CD4-positive, alpha-beta T cell treated with Interferon gamma for 1 hour (primary cell): ENCODE measurements at regions not wholly inside any gene's neighbourhood (a gene's known extent, or its start where the extent isn't known, plus 50 kb on each side); places are given as distances from the start of the nearest gene placed in this dataset.
"Not testable (repeated sequence)": the region's sequence is repeated elsewhere in the genome, so short reads cannot be mapped to it uniquely, and the experiment has no call there.

Experiments
- DNase-seq: peaks from one replicate; pipeline ENCODE4 v3.0.0-alpha.2; 2020

DNA sequence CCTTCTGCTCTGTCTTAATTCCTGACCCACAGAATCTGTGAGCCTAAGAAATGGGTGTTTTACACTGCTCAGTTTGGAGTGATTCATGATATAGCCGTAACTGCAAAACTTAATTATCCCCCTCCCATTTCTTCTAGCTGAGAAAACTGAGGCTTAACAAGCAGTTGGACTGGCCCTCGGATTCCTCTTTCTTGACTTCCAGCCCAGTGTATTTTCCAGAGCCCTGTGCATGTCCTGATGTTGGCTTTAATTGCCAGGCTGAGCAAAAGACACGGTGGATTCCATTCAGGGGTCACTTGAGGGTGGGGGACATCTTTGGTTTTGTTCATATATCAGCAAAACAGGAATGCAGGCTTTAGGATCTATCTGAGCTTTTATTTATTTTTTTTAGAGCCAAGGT is 489.8 kb downstream of the TYW1 start:
- DNase-seq: no peak

DNA sequence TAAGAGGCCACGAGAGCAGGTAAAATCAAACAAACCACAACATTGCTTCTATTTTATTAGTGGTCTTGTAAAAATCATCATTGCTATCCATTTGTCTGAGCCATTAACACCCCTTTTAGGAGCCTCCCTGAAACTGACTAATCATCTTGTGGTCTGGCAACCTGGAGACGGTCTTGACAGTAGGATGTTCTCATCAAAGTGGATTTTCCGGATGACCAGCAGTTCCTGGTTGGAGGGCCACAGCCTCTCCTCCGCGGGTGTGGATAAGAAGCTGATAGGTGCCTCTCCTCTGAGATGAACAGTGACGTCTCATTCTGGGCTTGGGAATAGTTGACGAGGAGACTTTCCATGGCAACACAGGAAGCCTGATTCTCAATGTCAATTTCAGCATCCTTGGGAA is 490.7 kb downstream of the TYW1 start:
- DNase-seq: no peak

- DNase-seq: no peak
These were observed 493.2 kb downstream of the TYW1 start for GRCh38 chr7:67489881-67490280.

GRCh38 chr7:67493366-67493765 is 496.7 kb downstream of the TYW1 start:
- no peak for DNase-seq

DNA sequence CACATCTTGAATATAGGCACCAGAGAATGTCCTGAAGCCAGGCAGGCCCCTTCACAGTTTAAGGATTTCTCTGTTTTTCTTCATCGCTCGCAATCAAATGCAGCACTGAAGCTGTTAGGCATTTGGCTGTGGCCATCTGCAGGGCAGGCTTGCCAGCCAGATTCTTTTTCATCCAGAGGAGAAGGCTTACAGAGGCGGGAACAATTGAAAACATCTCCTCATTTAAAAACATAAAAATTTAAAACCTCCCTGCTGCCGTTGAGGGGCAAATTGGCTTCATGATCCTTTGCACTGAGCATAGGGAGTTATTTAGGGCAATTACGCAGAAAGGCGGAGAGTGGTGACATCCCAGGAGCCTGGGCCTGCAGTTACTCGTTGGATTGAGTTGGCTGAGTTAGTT is 500.0 kb downstream of the TYW1 start:
- no peak for DNase-seq

GRCh38 chr7:67497914-67498313 is 501.3 kb downstream of the TYW1 start:
- DNase-seq: not testable (repeated sequence)

DNA sequence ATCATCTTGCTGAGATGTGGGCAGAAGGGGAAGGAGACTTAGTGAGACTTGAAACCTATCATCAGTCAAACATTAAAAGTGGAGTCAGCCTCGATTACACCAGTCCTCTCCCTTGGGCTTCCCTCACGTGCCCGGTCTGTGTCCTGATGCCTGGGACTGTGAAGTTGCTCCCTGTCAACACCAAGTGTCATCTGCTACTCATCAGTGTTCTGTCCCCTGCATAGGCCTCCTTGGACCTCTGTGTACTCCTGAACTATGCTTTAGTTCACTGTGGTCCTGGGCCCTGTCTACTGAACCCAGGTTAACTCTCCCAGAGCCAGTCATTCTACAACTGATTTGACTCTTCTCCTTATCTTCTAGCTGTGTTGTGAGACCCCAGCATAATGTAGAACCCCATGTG is 506.3 kb downstream of the TYW1 start:
- no peak for DNase-seq

- no peak for DNase-seq
These were observed 508.8 kb downstream of the TYW1 start for GRCh38 chr7:67505449-67505848.

- no peak for DNase-seq
These were observed 515.8 kb downstream of the TYW1 start for GRCh38 chr7:67512481-67512880.

GRCh38 chr7:67518580-67518979 is 521.9 kb downstream of the TYW1 start:
- DNase-seq: no peak

DNA sequence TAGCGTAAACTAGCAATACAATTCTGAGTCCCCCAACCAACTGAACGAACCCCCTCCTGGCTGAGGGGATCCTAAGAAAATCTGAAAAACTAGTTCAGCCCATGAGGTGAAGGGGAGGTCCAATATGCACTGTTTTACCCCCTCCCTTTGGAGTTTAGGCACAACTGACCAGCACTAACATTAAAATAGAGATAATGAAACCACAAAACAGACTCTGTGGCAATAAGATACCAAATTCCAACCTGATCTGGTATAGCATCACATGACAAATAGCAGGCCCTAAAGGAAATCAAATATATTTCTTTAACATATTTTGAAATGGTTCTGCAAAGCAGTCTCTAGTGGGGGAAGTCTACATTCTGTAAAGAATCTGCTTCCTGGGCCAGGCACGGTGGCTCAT is 522.5 kb downstream of the TYW1 start:
- DNase-seq: no peak

GRCh38 chr7:67522504-67522903 is 525.9 kb downstream of the TYW1 start:
- no peak for DNase-seq

DNA sequence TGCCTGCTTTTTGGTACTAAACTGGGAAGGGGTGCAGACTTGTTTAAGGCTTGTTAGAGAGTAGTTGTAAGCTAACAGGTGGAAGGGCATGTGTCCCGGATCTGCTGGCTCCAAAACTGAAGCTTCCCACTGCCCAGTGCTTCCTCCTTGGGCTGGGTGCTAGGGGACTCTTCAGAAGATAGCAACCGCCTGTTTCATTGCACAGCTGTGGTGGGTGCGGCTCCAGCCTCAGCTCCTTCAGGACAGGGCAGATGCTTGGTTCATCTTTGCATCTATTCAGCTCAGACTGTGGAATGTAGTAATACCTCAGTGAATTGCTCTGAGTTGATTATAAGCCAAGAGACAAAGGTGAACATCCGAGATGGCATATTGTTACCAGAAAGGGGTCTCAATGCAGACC is 527.1 kb downstream of the TYW1 start:
- no peak for DNase-seq

DNA sequence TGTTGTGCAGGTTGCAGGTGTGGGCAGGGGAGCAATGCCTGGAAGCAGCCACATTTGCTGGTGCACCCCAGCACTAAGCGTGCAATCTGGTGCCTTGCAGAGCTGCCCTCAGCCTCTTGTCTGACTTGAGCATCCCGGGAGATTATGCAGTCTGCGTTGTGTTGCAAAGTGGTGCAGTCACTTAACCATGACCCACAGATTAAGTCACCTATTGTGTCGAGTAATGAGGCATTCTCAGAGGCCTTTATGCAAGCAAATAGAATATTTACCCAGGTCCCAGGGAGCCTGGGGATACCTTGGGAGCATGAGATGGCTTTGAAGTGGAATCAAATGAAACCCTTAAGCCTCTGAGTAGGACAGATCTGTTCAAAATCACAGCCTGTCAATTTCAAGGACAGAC is 529.0 kb downstream of the TYW1 start:
- no peak for DNase-seq

GRCh38 chr7:67535241-67535989 is 538.8 kb downstream of the TYW1 start:
- DNase-seq: no peak

GRCh38 chr7:67542916-67543315 is 546.3 kb downstream of the TYW1 start:
- no peak for DNase-seq

DNA sequence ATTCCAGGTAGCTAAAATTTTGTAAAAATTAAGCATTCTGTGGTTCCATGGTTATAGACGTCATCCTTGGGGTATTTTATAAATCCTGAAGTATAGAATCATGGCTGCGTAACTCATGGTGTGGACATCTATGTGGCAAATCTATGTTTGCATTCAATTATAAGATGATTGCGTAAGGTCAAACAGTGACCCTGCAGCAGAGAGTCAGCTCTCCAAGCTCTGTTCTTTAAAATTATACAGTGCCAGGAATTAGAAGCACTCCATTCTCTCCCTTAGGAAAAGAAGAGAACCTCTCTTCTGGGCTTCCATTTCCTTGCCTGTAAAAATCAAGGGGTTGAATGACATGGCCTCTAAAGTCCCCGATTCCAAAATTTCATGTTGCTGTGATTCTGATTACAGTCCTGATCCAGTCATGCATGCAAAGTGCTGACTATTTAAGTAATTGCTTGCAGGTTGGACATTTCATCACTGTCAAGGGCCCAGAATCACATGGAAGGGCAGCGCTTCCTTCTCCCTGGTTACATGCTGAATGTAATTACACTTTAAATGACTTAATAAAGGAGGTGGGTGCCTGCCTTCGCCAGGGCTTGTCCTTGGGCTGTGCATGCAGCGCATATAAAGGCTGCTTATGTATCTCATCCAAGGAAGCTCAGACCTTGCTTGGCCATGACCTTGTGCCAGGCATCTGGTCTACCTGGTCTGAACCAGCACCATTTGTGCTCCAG is 550.7 kb downstream of the TYW1 start:
- no peak for DNase-seq

DNA sequence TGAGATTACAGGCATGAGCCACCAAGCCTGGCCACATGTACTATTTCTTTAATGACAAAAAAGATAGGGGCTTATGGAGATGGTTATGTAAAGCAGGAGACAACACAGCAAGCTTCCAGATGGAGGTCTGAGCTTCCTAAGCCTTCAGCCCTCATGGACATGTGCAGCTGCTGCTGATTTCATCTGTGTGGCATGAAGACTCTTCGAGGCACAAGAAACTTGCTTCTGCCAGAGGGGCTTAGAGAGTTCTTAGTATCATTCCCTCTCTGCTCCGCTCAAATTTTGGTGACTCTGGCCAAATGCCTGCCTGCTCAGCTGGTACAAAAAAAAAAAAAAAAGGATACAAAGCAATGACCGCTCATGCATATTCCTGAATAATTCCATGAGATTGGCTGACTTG is 552.5 kb downstream of the TYW1 start:
- DNase-seq: no peak

DNA sequence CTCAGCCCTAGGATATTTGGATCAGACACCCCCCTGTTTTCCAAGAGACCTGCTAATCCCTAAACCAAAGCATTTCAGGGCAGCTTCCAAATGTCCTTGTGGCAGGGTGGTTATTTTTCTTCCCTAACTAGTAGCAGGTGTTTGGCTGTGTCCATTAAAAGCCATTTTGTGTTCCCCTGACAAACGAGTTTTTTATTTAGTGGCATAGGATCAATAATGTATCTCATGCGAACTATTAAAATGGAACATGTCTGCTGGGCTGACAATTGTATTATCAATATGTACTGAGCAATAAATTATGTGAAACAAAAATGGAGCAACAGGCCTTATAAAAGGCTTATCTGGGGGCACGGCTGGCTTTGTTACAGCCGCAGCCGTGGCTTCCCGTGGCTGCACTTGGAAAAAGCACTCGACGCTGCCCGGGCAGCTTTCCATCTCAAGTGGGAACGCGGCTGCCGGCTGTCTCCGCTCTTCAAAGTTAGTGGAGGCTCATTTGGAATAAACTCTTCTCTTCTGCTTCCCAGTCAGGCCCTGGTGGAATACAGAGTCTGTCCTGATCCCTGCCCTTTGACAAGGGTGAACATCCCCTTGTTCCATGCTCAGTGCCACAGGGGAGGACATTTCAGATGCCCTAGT is 554.3 kb downstream of the TYW1 start:
- DNase-seq: no peak

GRCh38 chr7:67552738-67553137 is 556.1 kb downstream of the TYW1 start:
- DNase-seq: no peak

DNA sequence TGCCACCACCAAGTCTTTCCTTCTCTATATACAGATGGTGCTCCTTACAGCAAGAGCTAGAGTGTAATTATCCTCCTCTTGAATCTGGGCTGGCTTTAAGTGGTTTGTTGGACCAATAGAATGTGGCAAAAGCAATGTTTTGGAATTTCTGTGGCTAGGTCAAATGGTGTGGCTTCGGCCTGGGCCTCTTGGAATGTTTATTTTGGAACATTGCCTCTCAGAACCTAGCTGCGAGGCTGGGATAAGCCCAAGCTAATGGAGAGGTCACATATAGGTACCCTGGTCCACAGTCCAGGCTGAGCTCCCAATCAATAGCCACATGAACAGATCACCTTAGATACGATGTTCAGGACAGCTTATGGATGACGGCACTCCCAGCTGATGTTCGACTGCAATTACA is 556.7 kb downstream of the TYW1 start:
- no peak for DNase-seq

DNA sequence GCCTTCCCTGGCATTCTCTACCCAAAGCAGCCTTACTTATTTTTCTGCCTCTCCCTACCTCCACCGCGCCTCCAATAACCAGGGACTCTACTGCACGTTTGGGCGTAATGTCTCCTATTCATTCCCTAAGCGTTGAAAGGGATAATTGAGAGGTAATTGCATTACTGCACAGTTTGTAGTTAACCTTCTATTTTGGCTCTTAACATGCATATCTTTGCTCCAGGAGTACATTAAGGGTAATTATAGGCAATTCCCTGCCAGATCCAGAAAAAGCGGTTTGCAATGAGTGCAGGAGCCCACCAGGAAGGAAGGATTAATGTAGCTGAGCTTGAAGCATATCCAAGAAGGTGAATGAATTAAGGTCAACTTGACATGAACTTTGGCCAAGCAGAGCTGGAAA is 558.4 kb downstream of the TYW1 start:
- DNase-seq: no peak

DNA sequence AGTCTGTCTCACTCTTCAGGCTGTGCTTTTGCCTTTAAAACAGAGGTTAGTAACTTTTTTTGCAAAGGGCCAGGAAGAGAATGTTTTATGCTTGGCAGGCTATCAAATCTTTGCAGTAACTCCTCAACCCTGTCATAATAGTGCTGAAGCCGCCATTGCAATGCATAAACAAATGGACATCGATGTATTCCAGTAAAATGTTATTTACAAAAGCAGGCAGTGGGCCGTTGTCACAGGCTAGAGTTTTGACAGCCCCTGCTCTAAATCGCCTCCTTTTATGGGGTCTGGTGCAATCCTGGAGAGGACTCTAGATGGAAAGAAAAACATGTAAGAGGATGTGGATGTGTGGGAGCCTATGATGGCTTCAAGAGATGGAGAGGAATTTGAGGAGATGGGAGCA is 568.3 kb downstream of the TYW1 start:
- no peak for DNase-seq

- no peak for DNase-seq
These were observed 569.5 kb downstream of the TYW1 start for GRCh38 chr7:67566101-67566500.
